Fibroblast of villous mesenchyme (primary cell): ENCODE measurements at regions not wholly inside any gene's neighbourhood (a gene's known extent, or its start where the extent isn't known, plus 50 kb on each side); places are given as distances from the start of the nearest gene placed in this dataset.

Experiments used
- DNase-seq: peaks from one replicate; pipeline ENCODE4 v3.0.0-alpha.2; 2010; ENCODE audit warnings: low read depth
- H3K4me3 ChIP-seq: 2 replicates; pipeline ENCODE4 v1.5.1; 2011; ENCODE audit warnings: low read depth, mild to moderate bottlenecking, low read length
- TF ChIP-seq, protein P1 (sequence below): IDR thresholded peaks from 2 replicates; pipeline ENCODE4 v1.5.1; 2012; ENCODE audit warnings: low read depth, mild to moderate bottlenecking, low read length; ENCODE audit not compliant: insufficient read depth

DNA sequence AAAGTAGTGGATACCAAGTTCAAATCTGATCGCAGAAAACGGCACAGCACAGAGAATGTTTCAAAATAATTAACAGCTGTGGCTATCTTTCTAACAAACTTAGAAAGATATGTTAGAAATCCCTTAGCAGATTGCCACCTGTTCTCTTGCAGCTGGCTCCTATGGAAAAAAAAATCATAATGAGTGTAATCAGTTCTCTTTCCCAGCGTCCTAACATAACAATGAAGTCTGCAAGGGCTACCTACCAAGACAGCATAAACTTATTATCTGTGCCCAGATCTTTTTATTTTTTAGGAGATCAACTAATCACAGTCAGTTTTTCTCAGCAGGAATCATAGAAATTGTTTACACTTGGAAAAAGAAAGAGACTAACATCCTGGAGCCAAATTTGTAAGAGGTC lies 358.6 kb upstream of the FOXG1 start:
- H3K4me3 ChIP-seq: no peak overlapping the region
- no peak for DNase-seq
- TF ChIP-seq, protein P1, sequence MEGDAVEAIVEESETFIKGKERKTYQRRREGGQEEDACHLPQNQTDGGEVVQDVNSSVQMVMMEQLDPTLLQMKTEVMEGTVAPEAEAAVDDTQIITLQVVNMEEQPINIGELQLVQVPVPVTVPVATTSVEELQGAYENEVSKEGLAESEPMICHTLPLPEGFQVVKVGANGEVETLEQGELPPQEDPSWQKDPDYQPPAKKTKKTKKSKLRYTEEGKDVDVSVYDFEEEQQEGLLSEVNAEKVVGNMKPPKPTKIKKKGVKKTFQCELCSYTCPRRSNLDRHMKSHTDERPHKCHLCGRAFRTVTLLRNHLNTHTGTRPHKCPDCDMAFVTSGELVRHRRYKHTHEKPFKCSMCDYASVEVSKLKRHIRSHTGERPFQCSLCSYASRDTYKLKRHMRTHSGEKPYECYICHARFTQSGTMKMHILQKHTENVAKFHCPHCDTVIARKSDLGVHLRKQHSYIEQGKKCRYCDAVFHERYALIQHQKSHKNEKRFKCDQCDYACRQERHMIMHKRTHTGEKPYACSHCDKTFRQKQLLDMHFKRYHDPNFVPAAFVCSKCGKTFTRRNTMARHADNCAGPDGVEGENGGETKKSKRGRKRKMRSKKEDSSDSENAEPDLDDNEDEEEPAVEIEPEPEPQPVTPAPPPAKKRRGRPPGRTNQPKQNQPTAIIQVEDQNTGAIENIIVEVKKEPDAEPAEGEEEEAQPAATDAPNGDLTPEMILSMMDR: no peak

DNA sequence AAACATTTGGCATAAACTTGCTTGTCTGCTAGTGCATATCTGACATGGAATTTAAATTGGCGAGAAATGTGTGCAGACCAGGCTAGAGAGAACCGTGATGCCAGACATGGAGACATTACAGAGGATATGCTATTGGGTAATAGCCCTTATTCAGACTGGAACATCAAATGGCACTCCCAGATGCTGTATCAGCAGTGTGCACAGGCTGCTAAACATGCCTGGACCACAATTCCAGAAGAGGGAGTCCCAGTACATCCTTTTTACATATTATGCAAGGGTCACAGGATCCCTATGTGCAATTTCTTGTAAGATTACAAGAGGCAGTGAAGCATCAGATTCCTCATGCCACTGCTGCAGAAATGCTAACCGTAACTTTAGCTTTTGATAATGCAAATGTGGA lies 354.5 kb upstream of the FOXG1 start:
- no peak overlapping the region for H3K4me3 ChIP-seq
- TF ChIP-seq, protein P1: no peak
- no peak for DNase-seq

DNA sequence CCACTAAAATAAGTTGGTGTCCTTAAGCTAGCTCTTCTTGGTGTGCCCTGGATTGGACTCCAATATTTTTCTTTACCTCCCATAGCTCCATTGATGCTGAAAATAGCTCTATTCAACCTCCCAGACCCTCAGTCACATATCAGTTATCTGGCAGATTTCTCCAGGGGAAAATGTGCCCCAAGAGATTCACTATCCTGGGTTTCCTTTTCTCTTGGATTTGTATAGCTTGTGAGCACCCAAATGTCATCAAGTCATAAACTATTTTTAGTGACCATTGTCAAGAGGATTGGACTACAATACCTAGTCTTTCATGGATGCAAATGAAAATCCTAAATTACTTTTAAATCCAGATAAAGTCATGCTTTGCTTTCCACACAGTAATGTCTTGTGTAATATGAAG lies 339.6 kb upstream of the FOXG1 start:
- TF ChIP-seq, protein P1: no peak
- no peak overlapping the region for H3K4me3 ChIP-seq
- DNase-seq: no peak

DNA sequence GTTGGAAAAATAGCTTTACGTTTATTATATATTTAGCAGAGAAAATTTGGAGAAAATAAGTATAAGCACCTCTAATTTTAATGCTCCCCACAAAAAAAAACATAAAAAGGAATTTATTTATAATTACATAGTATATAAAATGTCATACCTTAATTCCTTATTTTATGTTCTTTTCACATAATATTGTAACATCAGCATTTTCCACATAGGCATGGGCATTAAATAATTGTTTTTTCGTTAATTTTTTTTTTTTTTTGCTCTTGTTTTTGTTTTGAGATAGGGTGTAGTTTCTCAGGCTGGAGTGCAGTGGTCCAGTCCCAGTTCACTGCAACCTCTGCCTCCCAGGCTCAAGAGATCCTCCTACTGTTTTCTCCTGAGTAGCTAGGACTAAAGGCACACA lies 329.8 kb upstream of the FOXG1 start:
- TF ChIP-seq, protein P1: no peak
- no peak for DNase-seq
- no peak overlapping the region for H3K4me3 ChIP-seq

DNA sequence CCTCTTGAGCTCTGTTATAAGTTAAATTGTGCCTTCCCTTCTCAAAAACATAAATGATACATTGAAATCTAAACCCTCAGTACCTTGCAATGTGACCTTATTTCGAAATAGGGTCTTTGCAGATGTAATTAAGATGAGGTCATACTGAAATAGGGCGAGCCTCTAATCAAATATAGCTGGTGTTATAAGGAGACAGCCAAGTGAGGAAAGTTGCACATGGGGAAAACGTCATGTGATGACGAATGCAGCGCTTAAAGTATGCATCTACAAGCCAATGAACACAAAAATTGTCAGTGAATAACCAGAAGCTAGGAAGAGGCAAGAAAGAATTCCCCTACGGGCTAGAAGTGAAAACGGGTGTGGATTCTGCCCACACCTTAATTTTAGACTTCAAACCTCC lies 305.2 kb upstream of the FOXG1 start:
- DNase-seq: no peak
- TF ChIP-seq, protein P1: no peak
- no peak overlapping the region for H3K4me3 ChIP-seq

DNA sequence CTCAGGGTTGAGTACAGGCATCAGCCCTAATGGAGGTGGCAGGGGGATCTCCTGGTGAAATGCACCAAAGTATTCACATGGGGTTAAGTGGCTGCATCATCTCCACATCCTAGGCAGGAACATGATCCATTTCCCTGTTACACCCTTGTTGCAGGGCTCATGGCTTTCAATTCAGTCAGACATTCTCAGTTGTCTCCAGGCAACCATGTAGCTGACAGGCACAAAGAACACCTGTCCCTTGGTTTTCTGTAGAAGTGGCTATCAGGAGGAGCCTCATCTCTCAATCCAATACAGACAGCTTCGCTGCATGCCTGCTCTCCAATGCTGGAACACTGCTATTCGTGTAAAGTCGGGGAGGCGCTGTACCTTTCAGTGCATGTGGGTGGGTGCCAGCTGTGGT lies 299.0 kb upstream of the FOXG1 start:
- DNase-seq: no peak
- H3K4me3 ChIP-seq: no peak overlapping the region
- TF ChIP-seq, protein P1: no peak
